Astrocyte of the spinal cord (primary cell): ENCODE measurements at regions not wholly inside any gene's neighbourhood (a gene's known extent, or its start where the extent isn't known, plus 50 kb on each side); places are given as distances from the start of the nearest gene placed in this dataset.
"Not testable (repeated sequence)": the region's sequence is repeated elsewhere in the genome, so short reads cannot be mapped to it uniquely, and the experiment has no call there.

Source experiments
- DNase-seq: peaks from one replicate; pipeline ENCODE4 v3.0.0; 2011; ENCODE audit warnings: low read depth, low spot score
- H3K4me3 ChIP-seq: 2 replicates; pipeline ENCODE4 v1.5.1; 2011; ENCODE audit warnings: low read depth, mild to moderate bottlenecking, low read length, moderate library complexity
- in situ Hi-C: cut with HindIII; loops from 2 replicates; pipeline ENCODE4 v1.10.0; 2017; ENCODE audit warnings: low sequenced_read_pairs
- TF ChIP-seq, protein P1 (sequence below): IDR thresholded peaks from 2 replicates; pipeline ENCODE4 v1.5.1; 2012; ENCODE audit warnings: low read depth, mild to moderate bottlenecking, low read length, inconsistent platforms

GRCh38 chr17:14525551-14526455 is 224.9 kb downstream of the HS3ST3B1 start:
- in situ Hi-C loops = no loop called here
- DNase-seq = no peak
- H3K4me3 ChIP-seq = no peak overlapping the region
- TF ChIP-seq, protein P1, sequence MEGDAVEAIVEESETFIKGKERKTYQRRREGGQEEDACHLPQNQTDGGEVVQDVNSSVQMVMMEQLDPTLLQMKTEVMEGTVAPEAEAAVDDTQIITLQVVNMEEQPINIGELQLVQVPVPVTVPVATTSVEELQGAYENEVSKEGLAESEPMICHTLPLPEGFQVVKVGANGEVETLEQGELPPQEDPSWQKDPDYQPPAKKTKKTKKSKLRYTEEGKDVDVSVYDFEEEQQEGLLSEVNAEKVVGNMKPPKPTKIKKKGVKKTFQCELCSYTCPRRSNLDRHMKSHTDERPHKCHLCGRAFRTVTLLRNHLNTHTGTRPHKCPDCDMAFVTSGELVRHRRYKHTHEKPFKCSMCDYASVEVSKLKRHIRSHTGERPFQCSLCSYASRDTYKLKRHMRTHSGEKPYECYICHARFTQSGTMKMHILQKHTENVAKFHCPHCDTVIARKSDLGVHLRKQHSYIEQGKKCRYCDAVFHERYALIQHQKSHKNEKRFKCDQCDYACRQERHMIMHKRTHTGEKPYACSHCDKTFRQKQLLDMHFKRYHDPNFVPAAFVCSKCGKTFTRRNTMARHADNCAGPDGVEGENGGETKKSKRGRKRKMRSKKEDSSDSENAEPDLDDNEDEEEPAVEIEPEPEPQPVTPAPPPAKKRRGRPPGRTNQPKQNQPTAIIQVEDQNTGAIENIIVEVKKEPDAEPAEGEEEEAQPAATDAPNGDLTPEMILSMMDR = no peak

DNA sequence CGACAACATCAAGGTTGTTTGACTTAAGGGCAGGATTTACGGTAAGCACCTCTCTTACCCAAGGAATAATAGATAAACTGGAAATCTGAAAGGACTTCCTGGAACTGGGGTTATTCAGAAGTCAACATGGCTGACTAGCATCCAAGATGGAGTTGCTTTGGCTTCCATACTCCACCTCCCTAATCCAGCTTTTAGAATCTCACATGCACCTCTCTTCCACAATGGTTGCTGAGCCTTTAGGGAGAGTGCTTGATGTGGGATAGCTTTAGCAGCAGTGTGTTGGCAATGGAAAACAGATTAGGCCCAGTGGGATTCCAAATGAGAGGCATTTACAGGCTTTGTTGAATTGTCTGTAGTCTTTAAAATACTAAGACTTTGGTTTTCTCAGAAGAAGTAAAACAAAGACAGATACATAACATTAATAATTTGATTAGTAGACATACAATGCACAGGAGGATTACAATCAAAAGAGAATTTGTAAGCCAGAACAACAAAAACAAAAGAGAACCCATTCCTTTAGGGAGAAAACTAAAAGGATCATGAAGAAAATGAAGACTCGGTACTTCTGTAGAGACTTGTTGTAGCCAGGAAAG is 222.0 kb downstream of the HS3ST3B1 start:
- no peak for DNase-seq
- no peak overlapping the region for H3K4me3 ChIP-seq
- TF ChIP-seq, protein P1 = no peak
- in situ Hi-C loops = no loop called here

- in situ Hi-C loops, DNase-seq, H3K4me3 ChIP-seq: not testable (repeated sequence)
Observed at GRCh38 chr17:14518919-14519318, 218.0 kb downstream of the HS3ST3B1 start.

DNA sequence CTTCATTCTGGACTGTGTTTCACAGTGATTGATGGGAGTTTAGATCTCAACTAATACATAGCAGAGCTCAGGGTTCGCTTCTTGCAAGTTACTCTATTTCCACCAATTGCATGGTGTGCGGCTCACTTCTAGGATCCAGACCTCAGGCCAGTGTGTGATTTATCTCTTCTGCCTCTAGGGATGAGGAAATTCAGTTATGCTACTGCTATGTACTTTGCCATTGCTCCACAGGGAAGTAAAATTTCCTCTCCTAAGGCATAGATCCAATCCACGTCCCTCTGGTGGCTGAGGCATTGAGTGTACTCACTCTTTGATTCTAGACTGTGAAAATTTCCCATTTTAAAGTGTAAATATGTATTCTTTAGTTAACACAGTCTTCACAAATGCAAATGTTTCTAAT is 214.1 kb downstream of the HS3ST3B1 start:
- no peak overlapping the region for H3K4me3 ChIP-seq
- TF ChIP-seq, protein P1 = no peak
- DNase-seq = no peak
- in situ Hi-C loops = no loop called here

GRCh38 chr17:14513835-14514234 is 213.0 kb downstream of the HS3ST3B1 start:
- in situ Hi-C loops = no loop called here
- DNase-seq = no peak
- no peak overlapping the region for H3K4me3 ChIP-seq
- TF ChIP-seq, protein P1 = no peak

DNA sequence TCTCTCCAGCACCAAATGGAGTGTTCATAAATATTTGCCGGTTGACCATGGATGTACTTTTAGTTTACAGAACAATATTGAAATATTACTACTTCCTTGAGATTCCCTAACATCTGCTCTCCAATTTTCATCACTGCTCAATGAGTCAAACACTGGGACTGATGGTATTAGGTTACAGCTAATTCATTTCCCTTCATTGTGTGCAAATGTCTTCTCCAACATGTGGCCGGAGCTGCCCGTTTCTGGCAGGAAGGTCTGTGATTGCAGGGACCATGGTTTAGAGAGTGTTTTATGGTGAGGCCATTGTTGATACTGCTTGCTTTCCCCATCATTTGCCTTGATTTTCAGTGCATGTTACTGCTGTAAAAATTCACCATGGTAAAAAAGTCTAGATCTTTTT is 209.3 kb downstream of the HS3ST3B1 start:
- TF ChIP-seq, protein P1 = no peak
- H3K4me3 ChIP-seq = no peak overlapping the region
- in situ Hi-C loops = no loop called here
- no peak for DNase-seq

DNA sequence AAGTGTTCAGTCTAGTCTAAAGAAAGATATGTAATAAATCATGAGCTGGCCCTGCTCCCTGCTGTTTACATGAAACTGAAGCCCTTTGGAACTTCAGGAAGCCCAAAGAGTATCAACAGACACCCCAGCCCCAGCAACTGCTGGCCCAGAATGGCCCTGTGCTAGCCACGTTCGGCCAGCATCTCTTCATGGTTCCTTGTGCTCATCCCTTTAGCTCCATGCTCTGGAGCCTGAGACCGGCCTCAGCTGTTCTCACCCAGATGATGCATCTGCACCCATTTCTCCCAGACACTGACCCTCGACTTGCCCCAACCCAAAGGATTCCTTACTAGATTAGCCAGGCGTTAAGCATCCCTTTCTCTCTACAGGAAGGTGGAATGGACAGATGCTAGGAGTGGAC is 207.3 kb downstream of the HS3ST3B1 start:
- TF ChIP-seq, protein P1 = no peak
- in situ Hi-C loops = no loop called here
- DNase-seq = no peak
- H3K4me3 ChIP-seq = no peak overlapping the region
